ENCODE measurements at regions not wholly inside any gene's neighbourhood (a gene's known extent, or its start where the extent isn't known, plus 50 kb on each side); places are given as distances from the start of the nearest gene placed in this dataset.

DNA sequence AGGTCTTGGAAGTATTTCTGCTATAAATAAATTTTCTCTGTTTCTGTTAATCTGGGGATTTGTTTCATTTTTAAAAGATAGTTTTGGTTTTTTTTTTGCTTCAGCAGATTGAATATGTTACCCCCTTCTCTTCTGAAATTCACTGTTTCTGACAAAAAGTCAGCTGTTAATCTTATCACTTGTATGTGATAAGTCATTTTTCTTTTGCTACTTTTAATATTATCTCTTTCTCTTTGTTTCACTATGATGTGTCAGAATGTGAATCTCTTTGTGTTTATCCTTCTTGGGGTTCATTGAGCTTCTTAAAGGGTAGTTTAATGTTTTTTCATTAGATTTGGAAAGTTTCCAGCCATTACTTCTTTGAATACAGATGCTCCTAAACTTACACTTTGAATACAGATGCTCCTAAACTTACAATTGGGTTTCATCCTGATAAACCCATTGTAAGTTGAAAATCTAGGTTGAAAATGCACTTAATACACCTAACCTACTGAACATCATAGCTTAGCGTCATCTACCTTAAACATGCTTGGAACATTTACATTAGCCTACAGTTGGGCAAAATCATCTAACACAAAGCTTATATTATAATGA, 154.2 kb upstream of the COL21A1 start:
- ChIA-PET POLR2A (ENCODE audit: partially characterized antibody) (no interaction called here), CTCF (ENCODE audit: partially characterized antibody) (interaction anchor here (1.0 kb wide), 1 partner anchor 31 kb away, joined by 4 read pairs; no protein-coding TSS in a partner anchor)
- H4K8ac ChIP-seq (ENCODE audit: extremely low read depth, insufficient read depth, low read length), result no peak overlapping the region
- H3K4me2 ChIP-seq (ENCODE audit: insufficient read depth in 1 of 2, low read depth in 2 of 2, low read length in 2 of 2), result no peak overlapping the region
- no peaks in the 10 kb centered on the region for H3K79me2 ChIP-seq (ENCODE audit: control insufficient read depth in 1 of 2, insufficient read depth in 2 of 2, low read length in 2 of 2)
- H3K79me1 ChIP-seq (ENCODE audit: low read depth, low read length), result no peaks in the 10 kb centered on the region
- H3K14ac ChIP-seq (ENCODE audit: insufficient read length), result no peak overlapping the region
- H3K4me3 ChIP-seq (ENCODE audit: extremely low read depth in 1 of 4, insufficient read depth in 2 of 4, low read depth in 3 of 4, low read length in 4 of 4), result no peak overlapping the region
- no peak overlapping the region for H3K23ac ChIP-seq (ENCODE audit: insufficient read length)
- no peaks in the 10 kb centered on the region for H3K36me3 ChIP-seq (ENCODE audit: control insufficient read depth in 2 of 4, insufficient read depth in 4 of 4, low read length in 3 of 4)
- no peak overlapping the region for H3K56ac ChIP-seq (replicated peaks; ENCODE audit: insufficient read length, low read depth, low read length)
- WGBS, 2 experiments (ENCODE audit: extremely low coverage in 1 of 2, insufficient coverage in 1 of 2, insufficient read length in 1 of 2, insufficient replicate concordance in 2 of 2, low coverage in 1 of 2, low lambda C conversion rate in 2 of 2, missing lambda C conversion rate in 1 of 2), result 92% methylated on average over 1 of the region's 1 CpG; no CpG with 5 or more reads in 1 of the 2 experiments
- H2BK15ac ChIP-seq (ENCODE audit: low read length), result no peak overlapping the region
- H3K27ac ChIP-seq (ENCODE audit: low read depth, low read length), result no peak overlapping the region
- H2AFZ ChIP-seq (ENCODE audit: low read length), result no peak overlapping the region
- no peaks in the 10 kb centered on the region for H3K9me3 ChIP-seq (ENCODE audit: insufficient read depth in 2 of 2, low read depth in 1 of 2, low read length in 1 of 2)
- H3K4ac ChIP-seq (replicated peaks; ENCODE audit: insufficient read length, low read depth, low read length), result no peak overlapping the region
- no peak overlapping the region for H4K5ac ChIP-seq (ENCODE audit: insufficient read length, low read depth, low read length)
- no peak overlapping the region for H3K18ac ChIP-seq (ENCODE audit: extremely low read depth, low read length)
- H3K27me3 ChIP-seq (replicated peaks in 1 of 4; ENCODE audit: control insufficient read depth in 3 of 4, extremely low read depth in 1 of 4, insufficient read depth in 3 of 4, low read length in 3 of 4), result no peaks in the 10 kb centered on the region
- FAIRE-seq, result no peak
- no peak overlapping the region for H4K91ac ChIP-seq (replicated peaks; ENCODE audit: insufficient read length, low read length)
- H2AK5ac ChIP-seq (ENCODE audit: low read depth, low read length), result no peak overlapping the region
- no peak overlapping the region for H3K9ac ChIP-seq (replicated peaks in 1 of 4; ENCODE audit: extremely low read depth in 1 of 4, low read depth in 3 of 4, low read length in 3 of 4)
- no peak overlapping the region for H2BK5ac ChIP-seq (ENCODE audit: low read depth, low read length)
- H2BK120ac ChIP-seq (replicated peaks; ENCODE audit: low read depth, low read length), result no peak overlapping the region
- peaks cover 0 to 3% (median 0%) of the 10 kb centered on the region in 4 experiments; a peak in 1 of 7 replicates for H3K4me1 ChIP-seq (replicated peaks in 1 of 4; ENCODE audit: control insufficient read depth in 3 of 4, insufficient read depth in 4 of 4, low read length in 3 of 4)
- no peak for DNase-seq (ENCODE audit: low read depth in 1 of 2, low spot score in 2 of 2)
- no peak overlapping the region for H2BK12ac ChIP-seq (ENCODE audit: low read depth, low read length)
- no peaks in the 10 kb centered on the region for H4K20me1 ChIP-seq (replicated peaks in 1 of 2; ENCODE audit: control insufficient read depth in 1 of 2, insufficient read depth in 2 of 2, low read length in 2 of 2)
- no peaks in the 10 kb centered on the region for H3K23me2 ChIP-seq (ENCODE audit: low read depth, low read length)
- H2BK20ac ChIP-seq (ENCODE audit: low read length), result no peak overlapping the region
- TF ChIP-seq SIN3A (conservative IDR thresholded peaks at IDR 0.05 in 1 of 2, IDR thresholded peaks at IDR 0.05 in 1 of 2; ENCODE audit: low read depth in 1 of 2, low read length in 2 of 2) (no peak), YY1 (IDR thresholded peaks at IDR 0.05; ENCODE audit: low read depth, low read length) (no peak), EGR1 (IDR thresholded peaks at IDR 0.05; ENCODE audit: borderline replicate concordance, low read depth, low read length) (no peak), CBX8 (IDR thresholded peaks at IDR 0.05; ENCODE audit: borderline replicate concordance, low read depth, low read length) (no peak), CTBP2 (IDR thresholded peaks at IDR 0.05; ENCODE audit: borderline replicate concordance, insufficient read depth, insufficient read length, low read length) (no peak), RNF2 (IDR thresholded peaks at IDR 0.05; ENCODE audit: borderline replicate concordance, low read depth, low read length, missing control alignments, poor library complexity, severe bottlenecking) (no peak), KDM1A (IDR thresholded peaks at IDR 0.05; ENCODE audit: borderline replicate concordance, low read length) (no peak), POLR2AphosphoS5 (IDR thresholded peaks at IDR 0.05; ENCODE audit: low read depth, low read length) (no peak), ASH2L (IDR thresholded peaks at IDR 0.05; ENCODE audit: low read length) (no peak), SIRT6 (IDR thresholded peaks at IDR 0.05; ENCODE audit: low read length) (no peak), CHD2 (IDR thresholded peaks at IDR 0.05; ENCODE audit: low read length) (no peak), CBX5 (IDR thresholded peaks at IDR 0.05; ENCODE audit: low read depth, low read length) (no peak)
- TF ChIP-seq, protein P1, sequence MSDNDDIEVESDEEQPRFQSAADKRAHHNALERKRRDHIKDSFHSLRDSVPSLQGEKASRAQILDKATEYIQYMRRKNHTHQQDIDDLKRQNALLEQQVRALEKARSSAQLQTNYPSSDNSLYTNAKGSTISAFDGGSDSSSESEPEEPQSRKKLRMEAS (IDR thresholded peaks at IDR 0.05), result no peak
